Dendritic cell treated with granulocyte-macrophage colony-stimulating factor and Interleukin-4, amounts not matched to agents 40 ng/mL and 50 ng/mL, for 4 days (primary cell): ENCODE measurements at regions not wholly inside any gene's neighbourhood (a gene's known extent, or its start where the extent isn't known, plus 50 kb on each side); places are given as distances from the start of the nearest gene placed in this dataset.

ENCODE experiments used
- H3K27ac Mint-ChIP-seq: one replicate; pipeline ENCODE4 v1.8.0; 2022; ENCODE audit warnings: mild to moderate bottlenecking, mixed read lengths
- H3K27me3 Mint-ChIP-seq: one replicate; pipeline ENCODE4 v1.8.0; 2022; ENCODE audit warnings: mild to moderate bottlenecking, mixed read lengths
- H3K36me3 Mint-ChIP-seq: one replicate; pipeline ENCODE4 v1.8.0; 2022; ENCODE audit warnings: low read depth, mixed read lengths
- H3K4me1 Mint-ChIP-seq: one replicate; pipeline ENCODE4 v1.8.0; 2022; ENCODE audit warnings: low read depth, mixed read lengths
- H3K4me3 Mint-ChIP-seq: one replicate; pipeline ENCODE4 v1.8.0; 2022; ENCODE audit warnings: mild to moderate bottlenecking, moderate library complexity, mixed read lengths
- H3K9me3 Mint-ChIP-seq: one replicate; pipeline ENCODE4 v1.8.0; 2022; ENCODE audit warnings: mixed read lengths
- intact Hi-C: fragments of 100-400 bp; cut with micrococcal nuclease; formaldehyde crosslinking; loops from one replicate; pipeline ENCODE4 v1.15.0; 2022

GRCh38 chr10:118842843-118843624 is 88.3 kb upstream of the CACUL1 start:
- Mint-ChIP-seq H3K27me3 (peaks cover 6% of the 10 kb centered on the region), H3K9me3 (no peaks in the 10 kb centered on the region), H3K4me3 (no peak overlapping the region), H3K4me1 (peaks cover 12% of the 10 kb centered on the region), H3K36me3 (no peaks in the 10 kb centered on the region), H3K27ac (no peak overlapping the region)
- intact Hi-C loops: no loop called here

- Mint-ChIP-seq H3K4me3 (no peak overlapping the region), H3K27ac (no peak overlapping the region), H3K9me3 (no peaks in the 10 kb centered on the region), H3K36me3 (no peaks in the 10 kb centered on the region), H3K4me1 (peaks cover 6% of the 10 kb centered on the region), H3K27me3 (peaks cover 6% of the 10 kb centered on the region)
- intact Hi-C loops: no loop called here
These were observed 89.0 kb upstream of the CACUL1 start for GRCh38 chr10:118843647-118844265.

DNA sequence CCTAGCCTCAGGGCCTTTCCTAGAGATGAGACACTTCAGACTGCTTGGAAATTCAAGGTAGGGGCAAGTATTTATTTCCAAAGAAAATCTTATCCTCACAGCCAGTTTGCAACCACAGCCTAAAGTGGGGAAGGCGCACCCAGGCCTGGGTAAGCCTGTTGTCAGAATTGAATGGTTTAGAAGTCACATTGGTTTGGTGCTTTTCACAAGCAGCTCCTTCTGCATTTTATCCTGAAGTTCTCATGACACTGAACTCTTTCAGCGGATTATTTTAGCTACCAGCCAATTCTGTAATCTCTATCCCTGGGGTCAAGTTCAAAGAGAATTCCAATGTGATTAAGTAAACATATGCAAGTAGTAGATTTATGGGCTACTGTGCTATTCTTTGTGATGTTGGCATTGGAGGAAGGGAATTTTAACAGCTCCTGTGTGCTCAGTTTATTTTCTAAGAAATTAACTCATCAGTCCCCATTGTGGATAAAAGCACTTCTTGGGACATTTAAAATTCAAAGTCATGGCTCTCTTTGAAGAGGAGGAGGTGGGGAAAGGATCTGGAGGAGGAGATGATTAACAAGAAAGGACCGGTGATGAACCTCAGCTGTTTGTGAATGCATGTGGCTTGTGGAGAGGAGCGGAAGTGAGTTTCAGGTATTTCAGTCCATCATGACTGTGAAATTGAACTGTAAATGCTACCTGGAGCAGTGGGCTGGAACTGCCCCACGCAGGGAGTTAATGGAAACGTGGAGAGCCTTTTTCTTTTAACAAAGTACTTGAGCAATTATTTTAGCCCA is 90.2 kb upstream of the CACUL1 start:
- H3K27ac Mint-ChIP-seq: no peak overlapping the region
- H3K4me1 Mint-ChIP-seq: peaks cover 3% of the 10 kb centered on the region
- no peak overlapping the region for H3K4me3 Mint-ChIP-seq
- peaks cover 6% of the 10 kb centered on the region for H3K27me3 Mint-ChIP-seq
- no peaks in the 10 kb centered on the region for H3K36me3 Mint-ChIP-seq
- no peaks in the 10 kb centered on the region for H3K9me3 Mint-ChIP-seq
- intact Hi-C loops: loop anchor here (5.0 kb wide), 1 partner anchor 273 kb away; no protein-coding TSS in a partner anchor

- H3K4me3 Mint-ChIP-seq: no peak overlapping the region
- H3K9me3 Mint-ChIP-seq: no peaks in the 10 kb centered on the region
- peaks cover under 1% of the 10 kb centered on the region for H3K4me1 Mint-ChIP-seq
- H3K27me3 Mint-ChIP-seq: peaks cover 6% of the 10 kb centered on the region
- H3K27ac Mint-ChIP-seq: no peak overlapping the region
- no peaks in the 10 kb centered on the region for H3K36me3 Mint-ChIP-seq
- intact Hi-C loops: loop anchor here (5.0 kb wide), 1 partner anchor 273 kb away; no protein-coding TSS in a partner anchor
These were observed 91.0 kb upstream of the CACUL1 start for GRCh38 chr10:118845776-118846175.

GRCh38 chr10:118850418-118851061 is 95.8 kb upstream of the CACUL1 start:
- Mint-ChIP-seq H3K27me3 (peaks cover 7% of the 10 kb centered on the region), H3K9me3 (no peaks in the 10 kb centered on the region), H3K27ac (peak overlapping the region; percentile 52), H3K4me1 (peaks cover 11% of the 10 kb centered on the region), H3K36me3 (no peaks in the 10 kb centered on the region), H3K4me3 (no peak overlapping the region)
- intact Hi-C loops: no loop called here

- H3K27ac Mint-ChIP-seq: peak overlapping the region; percentile 52
- intact Hi-C loops: no loop called here
- no peak overlapping the region for H3K4me3 Mint-ChIP-seq
- peaks cover 6% of the 10 kb centered on the region for H3K27me3 Mint-ChIP-seq
- no peaks in the 10 kb centered on the region for H3K9me3 Mint-ChIP-seq
- H3K4me1 Mint-ChIP-seq: peaks cover 11% of the 10 kb centered on the region
- H3K36me3 Mint-ChIP-seq: no peaks in the 10 kb centered on the region
These were observed 96.6 kb upstream of the CACUL1 start for GRCh38 chr10:118851062-118852035.

DNA sequence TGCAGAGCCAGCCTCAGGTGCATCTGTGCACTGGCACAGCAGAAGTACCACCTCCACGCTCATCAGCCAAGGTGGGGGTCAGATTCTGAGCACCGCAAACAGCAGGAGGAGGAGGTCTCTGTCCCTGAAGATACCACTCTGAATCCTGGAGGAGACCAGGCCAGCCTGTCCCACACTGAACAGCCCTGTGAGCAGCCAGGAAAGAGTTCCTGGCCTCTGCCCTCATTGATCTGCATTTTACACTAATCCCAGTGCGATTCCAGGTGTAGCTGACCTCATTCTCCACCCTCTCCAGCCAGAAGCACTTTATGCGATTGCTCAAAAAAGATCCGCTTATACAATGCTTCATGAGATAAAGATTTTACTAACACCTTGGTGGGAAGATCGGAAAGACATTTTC is 99.1 kb upstream of the CACUL1 start:
- intact Hi-C loops: no loop called here
- H3K27ac Mint-ChIP-seq: no peak overlapping the region
- no peaks in the 10 kb centered on the region for H3K36me3 Mint-ChIP-seq
- no peak overlapping the region for H3K4me3 Mint-ChIP-seq
- H3K4me1 Mint-ChIP-seq: peaks cover 11% of the 10 kb centered on the region
- peaks cover 6% of the 10 kb centered on the region for H3K27me3 Mint-ChIP-seq
- H3K9me3 Mint-ChIP-seq: peaks cover 8% of the 10 kb centered on the region

DNA sequence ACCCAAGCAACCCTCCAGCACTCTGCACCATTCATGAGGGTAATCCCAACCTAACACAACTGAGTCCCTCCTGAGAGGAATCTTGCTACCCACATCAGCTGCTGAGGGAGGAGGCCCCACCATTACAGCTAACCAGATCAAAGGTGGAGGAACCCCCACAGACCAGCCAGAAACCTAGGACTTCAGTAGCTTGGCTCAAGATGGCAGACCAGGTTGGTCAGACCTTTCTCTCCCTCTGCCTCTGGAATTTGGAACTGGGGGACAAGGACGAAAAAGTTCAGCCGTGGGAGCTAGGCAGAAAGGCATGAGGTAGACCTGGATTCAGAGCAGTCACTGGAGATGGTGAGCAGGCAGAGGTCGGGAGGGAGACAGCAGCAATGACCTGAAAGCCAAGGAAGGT is 101.3 kb upstream of the CACUL1 start:
- H3K4me3 Mint-ChIP-seq: no peak overlapping the region
- intact Hi-C loops: no loop called here
- H3K9me3 Mint-ChIP-seq: peaks cover 8% of the 10 kb centered on the region
- peaks cover 6% of the 10 kb centered on the region for H3K27me3 Mint-ChIP-seq
- H3K27ac Mint-ChIP-seq: no peak overlapping the region
- no peaks in the 10 kb centered on the region for H3K36me3 Mint-ChIP-seq
- peaks cover 7% of the 10 kb centered on the region for H3K4me1 Mint-ChIP-seq

DNA sequence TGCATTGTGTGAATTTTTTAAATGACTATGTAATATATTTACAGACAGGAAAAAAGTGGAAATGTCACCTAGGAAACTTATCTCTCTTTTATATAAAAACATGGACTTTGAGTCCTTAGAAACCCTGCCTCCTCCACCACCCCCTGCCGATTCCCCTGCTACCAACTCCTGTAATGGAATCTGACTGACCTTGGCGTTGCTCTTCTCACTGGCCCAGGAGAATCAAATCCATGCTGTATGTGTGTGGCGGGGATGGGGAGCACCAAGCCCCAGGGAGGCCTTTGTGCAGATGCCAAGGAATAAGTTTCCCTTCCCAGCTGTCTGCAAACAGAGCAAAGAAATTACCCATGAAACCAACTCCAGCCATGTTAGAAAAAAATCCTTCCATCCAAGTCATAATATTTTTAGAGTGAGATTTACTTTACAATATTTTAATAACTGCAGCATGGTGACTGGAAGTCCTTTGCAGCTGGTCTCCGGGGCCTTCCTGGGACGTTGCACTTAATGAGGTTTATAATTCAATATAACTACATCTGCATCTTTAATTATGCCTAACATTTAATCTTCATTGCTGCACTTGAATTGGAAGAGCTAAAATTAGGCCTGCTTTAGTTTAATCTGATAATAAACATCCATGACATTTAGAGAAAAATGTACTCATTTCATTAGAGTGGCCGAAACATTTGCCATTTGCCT is 111.4 kb upstream of the CACUL1 start:
- H3K36me3 Mint-ChIP-seq: no peaks in the 10 kb centered on the region
- H3K9me3 Mint-ChIP-seq: no peaks in the 10 kb centered on the region
- H3K27me3 Mint-ChIP-seq: peaks cover 9% of the 10 kb centered on the region
- H3K4me3 Mint-ChIP-seq: no peak overlapping the region
- no peak overlapping the region for H3K27ac Mint-ChIP-seq
- H3K4me1 Mint-ChIP-seq: peaks cover 19% of the 10 kb centered on the region
- intact Hi-C loops: no loop called here

DNA sequence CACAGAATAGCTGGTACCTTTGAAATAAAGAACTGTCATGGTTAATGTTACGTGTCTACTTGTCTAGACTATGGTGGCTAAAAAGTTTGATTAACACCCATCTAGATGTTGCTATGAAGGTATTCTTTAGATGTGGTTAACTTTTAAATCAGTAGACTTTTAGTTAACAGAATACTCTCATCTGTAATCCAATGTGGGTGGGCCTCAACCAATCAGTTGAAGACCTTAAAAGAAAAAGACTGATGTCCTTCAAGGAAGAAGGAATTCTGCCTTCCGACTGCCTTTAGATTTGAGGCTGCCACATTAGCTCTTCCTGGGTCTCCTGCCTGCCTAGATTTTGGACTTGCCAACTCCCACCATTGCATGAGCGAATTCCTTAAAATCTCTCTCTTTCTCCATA is 113.0 kb upstream of the CACUL1 start:
- no peaks in the 10 kb centered on the region for H3K36me3 Mint-ChIP-seq
- no peak overlapping the region for H3K4me3 Mint-ChIP-seq

DNA sequence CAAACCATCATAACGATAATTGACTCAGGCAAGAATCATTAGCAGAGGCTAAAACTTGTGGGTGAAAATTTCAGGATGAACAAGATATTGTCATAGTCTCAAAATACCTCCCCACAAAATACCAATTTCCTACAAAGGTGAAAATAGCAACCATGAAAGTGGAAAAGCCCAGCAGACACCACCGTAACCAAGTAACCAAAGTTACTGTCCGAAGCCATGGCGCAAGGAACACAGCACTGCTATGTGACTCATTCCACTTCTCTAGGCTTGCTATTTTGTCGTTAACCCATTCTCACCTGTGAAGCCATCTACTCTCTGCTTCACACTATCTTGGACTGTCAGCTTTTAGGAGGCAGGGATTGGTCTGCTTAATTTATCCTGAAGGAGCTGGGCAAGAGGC is 113.8 kb upstream of the CACUL1 start:
- H3K4me1 Mint-ChIP-seq: peaks cover 36% of the 10 kb centered on the region
- H3K9me3 Mint-ChIP-seq: no peaks in the 10 kb centered on the region
- intact Hi-C loops: no loop called here
- no peak overlapping the region for H3K27ac Mint-ChIP-seq
- no peaks in the 10 kb centered on the region for H3K36me3 Mint-ChIP-seq
- peaks cover 9% of the 10 kb centered on the region for H3K27me3 Mint-ChIP-seq
- H3K4me3 Mint-ChIP-seq: no peak overlapping the region

More for the DNA sequence above, 113.0 kb upstream of the CACUL1 start:
- no peak overlapping the region for H3K27ac Mint-ChIP-seq
- peaks cover 9% of the 10 kb centered on the region for H3K27me3 Mint-ChIP-seq
- H3K4me1 Mint-ChIP-seq: peaks cover 30% of the 10 kb centered on the region
- H3K9me3 Mint-ChIP-seq: no peaks in the 10 kb centered on the region
- intact Hi-C loops: no loop called here

GRCh38 chr10:118870467-118871243 is 115.9 kb upstream of the CACUL1 start:
- peaks cover 6% of the 10 kb centered on the region for H3K27me3 Mint-ChIP-seq
- H3K4me3 Mint-ChIP-seq: no peak overlapping the region
- H3K4me1 Mint-ChIP-seq: peaks cover 43% of the 10 kb centered on the region
- intact Hi-C loops: no loop called here
- no peaks in the 10 kb centered on the region for H3K36me3 Mint-ChIP-seq
- no peak overlapping the region for H3K27ac Mint-ChIP-seq
- H3K9me3 Mint-ChIP-seq: no peaks in the 10 kb centered on the region
